Activated CD4-positive, alpha-beta memory T cell treated with anti-CD3 and anti-CD28 coated beads, Interleukin-2, amount 10 ng/mL, durations not matched to agents 7 days and 5 days (primary cell): ENCODE measurements at regions not wholly inside any gene's neighbourhood (a gene's known extent, or its start where the extent isn't known, plus 50 kb on each side); places are given as distances from the start of the nearest gene placed in this dataset.

Source experiments
- CTCF ChIA-PET: fragments of 350-600 bp; sonication (Branson Sonifier 250); formaldehyde crosslinking; loops from one replicate; lab custom pipeline; 2021; ENCODE audit warnings: antibody characterized with exemption, inconsistent platforms; lab: Charles Lee
- POLR2A ChIA-PET: fragments of 350-600 bp; sonication (Branson Sonifier 250); formaldehyde crosslinking; loops from one replicate; lab custom pipeline; 2021; ENCODE audit warnings: antibody characterized with exemption; lab: Charles Lee
- DNase-seq: peaks from one replicate; pipeline ENCODE4 v3.0.0-alpha.2; 2020
- H3K27ac Mint-ChIP-seq: one replicate; pipeline ENCODE4 v1.8.0; 2021; ENCODE audit warnings: mild to moderate bottlenecking, mixed read lengths
- H3K27me3 Mint-ChIP-seq: one replicate; pipeline ENCODE4 v1.8.0; 2021; ENCODE audit warnings: mixed read lengths
- H3K36me3 Mint-ChIP-seq: one replicate; pipeline ENCODE4 v1.8.0; 2021; ENCODE audit warnings: low read depth, mixed read lengths
- H3K4me1 Mint-ChIP-seq: one replicate; pipeline ENCODE4 v1.8.0; 2021; ENCODE audit warnings: mixed read lengths
- H3K4me3 Mint-ChIP-seq: one replicate; pipeline ENCODE4 v1.8.0; 2021; ENCODE audit warnings: mild to moderate bottlenecking, mixed read lengths
- H3K9me3 Mint-ChIP-seq: one replicate; pipeline ENCODE4 v1.8.0; 2021; ENCODE audit warnings: mixed read lengths

GRCh38 chr9:73553295-73553694 is 401.6 kb downstream of the ANXA1 start:
- ChIA-PET POLR2A (no interaction called here), CTCF (no interaction called here)
- Mint-ChIP-seq H3K27me3 (no peaks in the 10 kb centered on the region), H3K36me3 (no peaks in the 10 kb centered on the region), H3K9me3 (no peaks in the 10 kb centered on the region), H3K4me1 (no peaks in the 10 kb centered on the region), H3K4me3 (no peak overlapping the region), H3K27ac (no peak overlapping the region)
- no peak for DNase-seq

- Mint-ChIP-seq H3K4me1 (no peaks in the 10 kb centered on the region), H3K4me3 (no peak overlapping the region), H3K27ac (no peak overlapping the region), H3K9me3 (no peaks in the 10 kb centered on the region), H3K36me3 (no peaks in the 10 kb centered on the region), H3K27me3 (no peaks in the 10 kb centered on the region)
- POLR2A ChIA-PET = no interaction called here
- no peak for DNase-seq
- CTCF ChIA-PET = no interaction called here
These were observed 406.8 kb downstream of the ANXA1 start for GRCh38 chr9:73558471-73558870.

- no peaks in the 10 kb centered on the region for H3K9me3 Mint-ChIP-seq
- H3K36me3 Mint-ChIP-seq = no peaks in the 10 kb centered on the region
- CTCF ChIA-PET = no interaction called here
- H3K27ac Mint-ChIP-seq = no peak overlapping the region
- no peak overlapping the region for H3K4me3 Mint-ChIP-seq
- no peaks in the 10 kb centered on the region for H3K4me1 Mint-ChIP-seq
- no peaks in the 10 kb centered on the region for H3K27me3 Mint-ChIP-seq
- POLR2A ChIA-PET = no interaction called here
- DNase-seq = no peak
These were observed 413.4 kb downstream of the ANXA1 start for GRCh38 chr9:73565026-73565425.

GRCh38 chr9:73565833-73566465 is 414.3 kb downstream of the ANXA1 start:
- H3K36me3 Mint-ChIP-seq = no peaks in the 10 kb centered on the region
- no peak overlapping the region for H3K27ac Mint-ChIP-seq
- no peaks in the 10 kb centered on the region for H3K9me3 Mint-ChIP-seq
- CTCF ChIA-PET = no interaction called here
- POLR2A ChIA-PET = no interaction called here
- no peaks in the 10 kb centered on the region for H3K27me3 Mint-ChIP-seq
- H3K4me3 Mint-ChIP-seq = no peak overlapping the region
- H3K4me1 Mint-ChIP-seq = no peaks in the 10 kb centered on the region
- DNase-seq = no peak

- Mint-ChIP-seq H3K27ac (no peak overlapping the region), H3K36me3 (no peaks in the 10 kb centered on the region), H3K4me1 (no peaks in the 10 kb centered on the region), H3K4me3 (no peak overlapping the region), H3K27me3 (no peaks in the 10 kb centered on the region), H3K9me3 (no peaks in the 10 kb centered on the region)
- ChIA-PET CTCF (no interaction called here), POLR2A (no interaction called here)
- no peak for DNase-seq
These were observed 415.0 kb downstream of the ANXA1 start for GRCh38 chr9:73566627-73567026.

GRCh38 chr9:73573235-73573634 is 421.6 kb downstream of the ANXA1 start:
- H3K9me3 Mint-ChIP-seq = no peaks in the 10 kb centered on the region
- no peaks in the 10 kb centered on the region for H3K36me3 Mint-ChIP-seq
- no peaks in the 10 kb centered on the region for H3K27me3 Mint-ChIP-seq
- POLR2A ChIA-PET = no interaction called here
- H3K4me1 Mint-ChIP-seq = no peaks in the 10 kb centered on the region
- no peak overlapping the region for H3K27ac Mint-ChIP-seq
- no peak overlapping the region for H3K4me3 Mint-ChIP-seq
- DNase-seq = no peak
- CTCF ChIA-PET = no interaction called here

GRCh38 chr9:73575101-73576060 is 423.7 kb downstream of the ANXA1 start:
- Mint-ChIP-seq H3K36me3 (no peaks in the 10 kb centered on the region), H3K27me3 (no peaks in the 10 kb centered on the region), H3K9me3 (no peaks in the 10 kb centered on the region), H3K4me3 (no peak overlapping the region), H3K4me1 (no peaks in the 10 kb centered on the region), H3K27ac (no peak overlapping the region)
- CTCF ChIA-PET = no interaction called here
- POLR2A ChIA-PET = no interaction called here
- no peak for DNase-seq

GRCh38 chr9:73577848-73578247 is 426.2 kb downstream of the ANXA1 start:
- POLR2A ChIA-PET = no interaction called here
- DNase-seq = no peak
- H3K27me3 Mint-ChIP-seq = no peaks in the 10 kb centered on the region
- H3K36me3 Mint-ChIP-seq = no peaks in the 10 kb centered on the region
- H3K27ac Mint-ChIP-seq = no peak overlapping the region
- no peaks in the 10 kb centered on the region for H3K9me3 Mint-ChIP-seq
- no peak overlapping the region for H3K4me3 Mint-ChIP-seq
- CTCF ChIA-PET = no interaction called here
- H3K4me1 Mint-ChIP-seq = no peaks in the 10 kb centered on the region

- Mint-ChIP-seq H3K27ac (no peak overlapping the region), H3K27me3 (no peaks in the 10 kb centered on the region), H3K9me3 (no peaks in the 10 kb centered on the region), H3K4me3 (no peak overlapping the region), H3K36me3 (no peaks in the 10 kb centered on the region), H3K4me1 (no peaks in the 10 kb centered on the region)
- POLR2A ChIA-PET = no interaction called here
- no peak for DNase-seq
- CTCF ChIA-PET = no interaction called here
These were observed 428.2 kb downstream of the ANXA1 start for GRCh38 chr9:73579823-73580222.

- Mint-ChIP-seq H3K4me3 (no peak overlapping the region), H3K27ac (no peak overlapping the region), H3K36me3 (no peaks in the 10 kb centered on the region), H3K9me3 (no peaks in the 10 kb centered on the region), H3K4me1 (no peaks in the 10 kb centered on the region), H3K27me3 (no peaks in the 10 kb centered on the region)
- ChIA-PET POLR2A (no interaction called here), CTCF (interaction anchor here (0.5 kb wide), 1 partner anchor 260 kb away, joined by 5 read pairs; no protein-coding TSS in a partner anchor)
- no peak for DNase-seq
These were observed 431.9 kb downstream of the ANXA1 start for GRCh38 chr9:73583576-73583975.

- H3K9me3 Mint-ChIP-seq = no peaks in the 10 kb centered on the region
- H3K4me1 Mint-ChIP-seq = no peaks in the 10 kb centered on the region
- ChIA-PET CTCF (no interaction called here), POLR2A (no interaction called here)
- H3K27ac Mint-ChIP-seq = no peak overlapping the region
- H3K4me3 Mint-ChIP-seq = no peak overlapping the region
- no peaks in the 10 kb centered on the region for H3K27me3 Mint-ChIP-seq
- no peak for DNase-seq
- H3K36me3 Mint-ChIP-seq = no peaks in the 10 kb centered on the region
These were observed 443.4 kb downstream of the ANXA1 start for GRCh38 chr9:73595036-73595545.

- POLR2A ChIA-PET = no interaction called here
- no peak for DNase-seq
These were observed 444.7 kb downstream of the ANXA1 start for GRCh38 chr9:73596321-73596720.

GRCh38 chr9:73597039-73597438 is 445.4 kb downstream of the ANXA1 start:
- ChIA-PET CTCF (no interaction called here), POLR2A (no interaction called here)
- Mint-ChIP-seq H3K27ac (no peak overlapping the region), H3K36me3 (no peaks in the 10 kb centered on the region), H3K4me3 (no peak overlapping the region), H3K4me1 (no peaks in the 10 kb centered on the region), H3K9me3 (no peaks in the 10 kb centered on the region), H3K27me3 (no peaks in the 10 kb centered on the region)
- DNase-seq = no peak

More at GRCh38 chr9:73596321-73596720, 444.7 kb downstream of the ANXA1 start:
- Mint-ChIP-seq H3K36me3 (no peaks in the 10 kb centered on the region), H3K27me3 (no peaks in the 10 kb centered on the region), H3K9me3 (no peaks in the 10 kb centered on the region), H3K4me1 (no peaks in the 10 kb centered on the region), H3K27ac (no peak overlapping the region), H3K4me3 (no peak overlapping the region)
- CTCF ChIA-PET = no interaction called here
